ENCODE measurements at regions not wholly inside any gene's neighbourhood (a gene's known extent, or its start where the extent isn't known, plus 50 kb on each side); places are given as distances from the start of the nearest gene placed in this dataset.
"Not testable (repeated sequence)": the region's sequence is repeated elsewhere in the genome, so short reads cannot be mapped to it uniquely, and the experiment has no call there.

DNA sequence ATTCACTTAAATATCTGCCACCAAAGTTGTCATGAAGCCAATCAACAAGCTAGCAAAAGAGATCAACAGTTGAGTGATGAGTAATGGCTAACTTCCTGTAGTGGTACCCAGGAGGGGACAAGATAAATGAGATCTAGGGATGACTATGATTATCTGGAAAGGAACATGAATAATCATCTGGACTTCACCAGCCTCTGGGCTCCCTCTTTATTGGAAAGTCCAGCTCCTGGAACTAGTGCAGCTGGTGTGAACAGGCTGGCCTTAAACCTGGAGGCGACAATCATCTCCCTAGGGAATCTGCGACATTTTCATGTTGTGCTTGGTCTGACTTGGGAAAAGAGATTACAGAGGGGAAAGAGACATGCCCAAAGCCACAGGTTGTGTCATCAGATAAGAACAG is 518.6 kb downstream of the GRIN2A start:
- no peak overlapping the region for H3K4me3 ChIP-seq (ENCODE audit: low read depth, low read length)
- TF ChIP-seq, protein P1, sequence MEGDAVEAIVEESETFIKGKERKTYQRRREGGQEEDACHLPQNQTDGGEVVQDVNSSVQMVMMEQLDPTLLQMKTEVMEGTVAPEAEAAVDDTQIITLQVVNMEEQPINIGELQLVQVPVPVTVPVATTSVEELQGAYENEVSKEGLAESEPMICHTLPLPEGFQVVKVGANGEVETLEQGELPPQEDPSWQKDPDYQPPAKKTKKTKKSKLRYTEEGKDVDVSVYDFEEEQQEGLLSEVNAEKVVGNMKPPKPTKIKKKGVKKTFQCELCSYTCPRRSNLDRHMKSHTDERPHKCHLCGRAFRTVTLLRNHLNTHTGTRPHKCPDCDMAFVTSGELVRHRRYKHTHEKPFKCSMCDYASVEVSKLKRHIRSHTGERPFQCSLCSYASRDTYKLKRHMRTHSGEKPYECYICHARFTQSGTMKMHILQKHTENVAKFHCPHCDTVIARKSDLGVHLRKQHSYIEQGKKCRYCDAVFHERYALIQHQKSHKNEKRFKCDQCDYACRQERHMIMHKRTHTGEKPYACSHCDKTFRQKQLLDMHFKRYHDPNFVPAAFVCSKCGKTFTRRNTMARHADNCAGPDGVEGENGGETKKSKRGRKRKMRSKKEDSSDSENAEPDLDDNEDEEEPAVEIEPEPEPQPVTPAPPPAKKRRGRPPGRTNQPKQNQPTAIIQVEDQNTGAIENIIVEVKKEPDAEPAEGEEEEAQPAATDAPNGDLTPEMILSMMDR (IDR thresholded peaks at IDR 0.05; ENCODE audit: low read depth, low read length, missing control alignments), result no peak
- no peak for DNase-seq (ENCODE audit: low read depth)

DNA sequence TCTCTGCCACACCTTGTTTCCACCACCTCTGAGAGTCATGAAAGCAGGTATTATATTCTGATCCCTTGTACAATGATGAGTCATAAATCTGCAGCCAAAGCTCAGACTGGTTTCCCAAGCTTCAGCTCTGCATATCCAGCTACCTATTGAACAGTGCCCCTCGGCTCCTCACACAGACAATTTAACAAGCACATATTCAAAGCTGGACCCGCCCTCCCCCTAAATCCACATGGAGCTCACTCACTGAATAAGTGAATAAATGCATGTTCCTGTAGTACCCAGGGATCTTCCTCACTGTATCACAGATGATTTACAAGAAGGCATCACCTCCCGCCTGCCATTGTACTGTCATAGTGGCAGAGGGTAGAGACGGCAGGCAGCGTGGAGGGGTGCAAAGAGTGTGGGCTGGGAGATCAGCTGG is 516.4 kb downstream of the GRIN2A start:
- DNase-seq (ENCODE audit: low read depth), result no peak
- no peak overlapping the region for H3K4me3 ChIP-seq (ENCODE audit: low read depth, low read length)
- TF ChIP-seq, protein P1 (IDR thresholded peaks at IDR 0.05; ENCODE audit: low read depth, low read length, missing control alignments), result no peak

DNA sequence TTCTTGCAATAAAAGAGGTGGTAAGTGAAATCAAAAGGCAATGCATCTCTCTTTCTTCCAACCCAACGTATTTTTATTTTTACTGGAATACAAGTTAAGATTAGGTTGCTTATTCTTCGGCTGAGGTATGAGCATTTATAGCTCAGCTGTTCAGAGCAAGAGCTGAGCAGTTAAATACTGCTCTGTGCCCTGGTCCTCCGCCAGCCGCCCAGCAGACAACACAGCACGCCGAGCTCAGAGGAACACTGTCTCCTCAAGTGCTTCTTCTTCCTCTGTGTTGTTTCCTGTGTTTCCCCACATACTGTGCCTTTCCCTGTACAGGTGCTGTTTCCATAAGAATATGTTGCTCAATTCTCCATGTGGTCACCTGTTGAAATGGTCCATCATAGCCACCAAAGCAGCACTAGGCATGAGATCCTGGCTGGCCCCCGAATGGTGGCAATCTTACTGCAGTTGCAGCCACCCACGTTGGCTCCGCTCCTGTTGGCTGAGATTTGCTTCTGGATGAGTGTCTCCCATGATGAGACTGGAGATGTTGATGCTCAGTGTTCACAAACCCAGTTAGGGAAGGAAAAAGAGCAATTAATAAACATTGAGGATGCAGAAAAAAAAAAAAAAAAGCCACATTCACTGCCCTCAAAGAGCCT is 515.3 kb downstream of the GRIN2A start:
- TF ChIP-seq, protein P1 (IDR thresholded peaks at IDR 0.05; ENCODE audit: low read depth, low read length, missing control alignments), result no peak
- no peak overlapping the region for H3K4me3 ChIP-seq (ENCODE audit: low read depth, low read length)
- DNase-seq (ENCODE audit: low read depth), result no peak

DNA sequence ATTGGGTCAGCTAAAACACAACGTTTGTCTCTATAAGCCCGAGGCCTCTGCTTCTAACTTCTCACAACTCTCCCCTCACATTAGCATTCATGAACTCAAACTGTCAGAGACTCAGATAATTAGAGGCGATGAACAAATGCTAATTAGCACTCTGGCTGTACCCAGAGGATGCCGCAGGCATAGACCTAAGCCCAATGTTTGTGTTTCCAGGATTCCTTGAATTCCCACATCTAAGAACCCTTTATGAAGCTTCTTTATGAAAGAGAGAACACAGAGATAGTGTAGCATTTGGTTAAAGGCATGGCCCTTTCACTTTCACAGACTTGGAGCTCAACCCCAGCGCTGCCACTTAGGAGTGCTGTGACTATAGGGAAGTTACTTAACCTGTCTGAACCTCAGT is 512.2 kb downstream of the GRIN2A start:
- no peak overlapping the region for H3K4me3 ChIP-seq (ENCODE audit: low read depth, low read length)
- TF ChIP-seq, protein P1 (IDR thresholded peaks at IDR 0.05; ENCODE audit: low read depth, low read length, missing control alignments), result no peak
- no peak for DNase-seq (ENCODE audit: low read depth)

DNA sequence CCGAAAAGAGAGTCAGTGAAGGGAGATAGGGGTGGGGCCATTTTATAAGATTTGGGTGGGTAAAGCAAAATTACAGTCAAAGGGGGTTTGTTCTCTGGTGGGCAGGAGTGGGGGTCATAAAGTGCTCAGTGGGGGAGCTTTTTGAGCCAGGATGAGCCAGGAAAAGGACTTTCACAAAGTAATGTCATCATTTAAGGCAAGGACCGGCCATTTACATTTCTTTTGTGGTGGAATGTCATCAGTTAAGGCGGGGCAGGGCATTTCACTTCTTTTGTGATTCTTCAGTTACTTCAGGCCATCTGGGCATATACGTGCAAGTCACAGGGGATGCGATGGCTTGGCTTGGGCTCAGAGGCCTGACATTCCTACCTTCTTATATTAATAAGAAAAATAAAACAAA is 511.6 kb downstream of the GRIN2A start:
- DNase-seq (ENCODE audit: low read depth); H3K4me3 ChIP-seq (ENCODE audit: low read depth, low read length): not testable (repeated sequence)

DNA sequence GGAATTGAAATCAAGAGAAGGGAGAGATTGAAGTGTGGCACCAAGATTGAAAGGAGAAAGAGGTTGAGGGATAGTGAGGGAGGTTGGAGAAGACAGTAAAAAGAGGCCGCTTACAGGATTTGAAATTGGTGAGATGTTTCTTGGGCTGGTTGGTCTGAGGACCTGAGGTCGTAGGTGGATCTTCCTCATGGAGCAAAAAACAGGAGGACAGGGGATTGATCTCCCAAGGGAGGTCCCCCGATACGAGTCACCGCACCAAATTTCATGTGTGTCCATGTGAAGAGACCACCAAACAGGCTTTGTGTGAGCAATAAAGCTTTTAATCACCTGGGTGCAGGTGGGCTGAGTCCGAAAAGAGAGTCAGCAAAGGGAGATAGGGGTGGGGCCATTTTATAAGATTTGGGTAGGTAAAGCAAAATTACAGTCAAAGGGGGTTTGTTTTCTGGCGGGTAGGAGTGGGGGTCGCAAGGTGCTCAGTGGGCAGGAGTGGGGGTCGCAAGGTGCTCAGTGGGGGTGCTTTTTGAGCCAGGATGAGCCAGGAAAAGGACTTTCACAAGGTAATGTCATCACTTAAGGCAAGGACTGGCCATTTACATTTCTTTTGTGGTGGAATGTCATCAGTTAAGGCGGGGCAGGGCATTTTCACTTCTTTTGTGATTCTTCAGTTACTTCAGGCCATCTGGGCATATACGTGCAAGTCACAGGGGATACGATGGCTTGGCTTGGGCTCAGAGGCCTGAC is 505.5 kb downstream of the GRIN2A start:
- DNase-seq (ENCODE audit: low read depth); H3K4me3 ChIP-seq (ENCODE audit: low read depth, low read length): not testable (repeated sequence)

DNA sequence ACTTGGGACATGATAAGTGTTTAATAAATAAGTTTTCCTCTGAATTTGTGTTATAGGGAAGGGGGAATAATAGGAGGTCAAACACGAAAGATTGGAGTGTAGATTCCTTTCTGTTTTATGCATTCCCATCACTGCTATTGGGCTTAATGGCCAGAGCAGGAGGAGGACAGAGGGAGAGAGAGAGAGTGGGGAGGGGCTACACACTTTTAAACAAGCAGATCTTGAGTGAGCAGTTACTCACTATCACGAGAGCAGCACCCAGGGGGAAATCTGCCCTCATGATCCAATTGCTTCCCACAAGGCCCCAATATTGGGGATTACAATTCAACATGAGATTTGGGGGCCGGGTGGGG is 505.0 kb downstream of the GRIN2A start:
- H3K4me3 ChIP-seq (ENCODE audit: low read depth, low read length), result no peak overlapping the region
- TF ChIP-seq, protein P1 (IDR thresholded peaks at IDR 0.05; ENCODE audit: low read depth, low read length, missing control alignments), result no peak
- no peak for DNase-seq (ENCODE audit: low read depth)

DNA sequence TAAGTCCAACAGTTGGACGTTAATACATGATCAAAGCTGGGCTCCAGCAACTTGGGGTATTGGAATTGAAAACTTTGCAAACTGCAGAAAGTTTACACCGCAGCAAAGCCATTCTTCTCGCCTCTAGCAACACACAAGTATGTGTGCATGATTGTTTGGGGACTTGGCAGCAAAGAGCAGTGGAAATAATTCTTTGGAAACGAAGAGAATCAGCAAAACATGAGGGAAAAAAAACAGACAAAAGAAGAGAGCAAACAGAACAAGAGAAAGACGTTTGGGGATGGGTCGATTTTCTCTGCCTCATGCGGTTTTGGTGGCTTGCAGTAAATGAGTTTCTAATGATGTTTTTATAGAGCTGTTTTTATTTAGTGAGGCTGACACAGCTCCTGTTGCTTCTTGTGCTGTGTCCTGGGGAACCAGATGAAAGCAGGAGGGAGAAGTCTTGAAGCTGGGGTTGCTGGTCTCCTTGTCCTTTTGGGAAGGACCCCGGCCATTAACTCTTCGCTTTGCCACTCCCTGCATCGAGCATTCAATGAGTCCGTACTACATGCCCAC is 502.9 kb downstream of the GRIN2A start:
- no peak for DNase-seq (ENCODE audit: low read depth)
- TF ChIP-seq, protein P1 (IDR thresholded peaks at IDR 0.05; ENCODE audit: low read depth, low read length, missing control alignments), result no peak
- H3K4me3 ChIP-seq (ENCODE audit: low read depth, low read length), result no peak overlapping the region

All from GM12864 (cell line).